WTC11 (cell line): ENCODE measurements at regions not wholly inside any gene's neighbourhood (a gene's known extent, or its start where the extent isn't known, plus 50 kb on each side); places are given as distances from the start of the nearest gene placed in this dataset.

Experiments
- ATAC-seq: fragments of 200-7000 bp; cut with Tn5 transposase; 2 replicates; pipeline ENCODE4 v1.10.0; 2021; ENCODE audit warnings: mild to moderate bottlenecking, moderate library complexity
- CTCF ChIA-PET: fragments of 300-600 bp; sonication (Branson Sonifier 250); formaldehyde crosslinking; loops from one replicate; lab custom pipeline; 2021; ENCODE audit warnings: antibody characterized with exemption; lab: Charles Lee
- POLR2A ChIA-PET: fragments of 350-600 bp; sonication (Branson Sonifier 250); formaldehyde crosslinking; loops from one replicate; lab custom pipeline; 2021; ENCODE audit warnings: antibody characterized with exemption; lab: Charles Lee
- DNase-seq: peaks from one replicate; pipeline ENCODE4 v3.0.0; 2021; ENCODE audit warnings: low spot score
- H3K27ac Mint-ChIP-seq: 2 replicates; pipeline ENCODE4 v1.8.0; 2021; ENCODE audit warnings: mixed read lengths
- H3K27me3 Mint-ChIP-seq: 2 replicates; pipeline ENCODE4 v1.8.0; 2021; ENCODE audit warnings: low read depth, mild to moderate bottlenecking, moderate library complexity, mixed read lengths
- H3K36me3 Mint-ChIP-seq: 2 replicates; pipeline ENCODE4 v1.8.0; 2021; ENCODE audit warnings: mixed read lengths
- H3K4me1 Mint-ChIP-seq: 2 replicates; pipeline ENCODE4 v1.8.0; 2022; ENCODE audit warnings: mixed read lengths
- H3K4me3 Mint-ChIP-seq: 2 replicates; pipeline ENCODE4 v1.8.0; 2021; ENCODE audit warnings: mild to moderate bottlenecking, moderate library complexity, mixed read lengths
- H3K9me3 Mint-ChIP-seq: 2 replicates; pipeline ENCODE4 v1.8.0; 2021; ENCODE audit warnings: mixed read lengths
- CDX4 ChIP-seq: fragments of 250-450 bp; sonication (Bioruptor Pico); IDR thresholded peaks from 2 replicates; pipeline ENCODE4 v1.9.0; 2021; ENCODE audit warnings: moderate library complexity, mild to moderate bottlenecking, inconsistent platforms, borderline replicate concordance
- ELF4 ChIP-seq: sonication (generic); formaldehyde crosslinking; IDR thresholded peaks from 2 replicates; pipeline ENCODE4 v1.8.1; 2022; ENCODE audit warnings: low read depth, mild to moderate bottlenecking, moderate library complexity, missing genetic modification reagents
- FOXK1 ChIP-seq: sonication (generic); formaldehyde crosslinking; IDR thresholded peaks from 2 replicates; pipeline ENCODE4 v1.8.0; 2022; ENCODE audit warnings: mild to moderate bottlenecking, moderate library complexity, missing genetic modification reagents
- FOXP1 ChIP-seq: sonication (generic); formaldehyde crosslinking; IDR thresholded peaks from 2 replicates; pipeline ENCODE4 v1.8.0; 2022; ENCODE audit warnings: missing genetic modification reagents, mild to moderate bottlenecking, moderate library complexity, borderline replicate concordance
- GTF2I ChIP-seq: fragments of 250-450 bp; sonication (Bioruptor Pico); conservative IDR thresholded peaks from 2 replicates; pipeline ENCODE4 v1.4.0; 2021; ENCODE audit warnings: mild to moderate bottlenecking
- JUN ChIP-seq: sonication (generic); formaldehyde crosslinking; IDR thresholded peaks from 2 replicates; pipeline ENCODE4 v1.8.0; 2023; ENCODE audit warnings: mild to moderate bottlenecking, missing genetic modification reagents
- KAT7 ChIP-seq: sonication (generic); formaldehyde crosslinking; IDR thresholded peaks from 2 replicates; pipeline ENCODE4 v1.8.1; 2023; ENCODE audit warnings: missing genetic modification reagents, mild to moderate bottlenecking, borderline replicate concordance
- MXD4 ChIP-seq: fragments of 250-450 bp; sonication (Bioruptor Pico); IDR thresholded peaks from 2 replicates; pipeline ENCODE4 v1.8.0; 2021; ENCODE audit warnings: mild to moderate bottlenecking, moderate library complexity, borderline replicate concordance
- MYBL2 ChIP-seq: sonication (generic); formaldehyde crosslinking; IDR thresholded peaks from 2 replicates; pipeline ENCODE4 v1.8.1; 2023; ENCODE audit warnings: mild to moderate bottlenecking, moderate library complexity, missing genetic modification reagents
- RELA ChIP-seq: sonication (generic); formaldehyde crosslinking; IDR thresholded peaks from 2 replicates; pipeline ENCODE4 v1.8.1; 2022; ENCODE audit warnings: missing genetic modification reagents, mild to moderate bottlenecking, borderline replicate concordance
- SMAD3 ChIP-seq: sonication (generic); formaldehyde crosslinking; IDR thresholded peaks from 2 replicates; pipeline ENCODE4 v1.8.0; 2022; ENCODE audit warnings: missing genetic modification reagents, mild to moderate bottlenecking, borderline replicate concordance
- SMAD4 ChIP-seq: sonication (generic); formaldehyde crosslinking; IDR thresholded peaks from 2 replicates; pipeline ENCODE4 v1.8.0; 2022; ENCODE audit warnings: mild to moderate bottlenecking, missing genetic modification reagents
- SOX15 ChIP-seq: fragments of 250-450 bp; sonication (Bioruptor Pico); IDR thresholded peaks from 2 replicates; pipeline ENCODE4 v1.9.0; 2021; ENCODE audit warnings: mild to moderate bottlenecking
- TCF7 ChIP-seq: sonication (generic); formaldehyde crosslinking; IDR thresholded peaks from 2 replicates; pipeline ENCODE4 v1.8.0; 2022; ENCODE audit warnings: mild to moderate bottlenecking, low read depth, missing genetic modification reagents, moderate library complexity
- TP53 ChIP-seq: sonication (generic); formaldehyde crosslinking; IDR thresholded peaks from 2 replicates; pipeline ENCODE4 v1.8.1; 2023; ENCODE audit warnings: mild to moderate bottlenecking, missing genetic modification reagents
- ZNF121 ChIP-seq: sonication (generic); formaldehyde crosslinking; IDR thresholded peaks from 2 replicates; pipeline ENCODE4 v1.8.0; 2023; ENCODE audit warnings: missing genetic modification reagents
- ZNF219 ChIP-seq: sonication (generic); formaldehyde crosslinking; IDR thresholded peaks from 2 replicates; pipeline ENCODE4 v1.8.0; 2023; ENCODE audit warnings: missing genetic modification reagents, mild to moderate bottlenecking, borderline replicate concordance
- ZNF416 ChIP-seq: fragments of 250-450 bp; sonication (Bioruptor Pico); IDR thresholded peaks from 2 replicates; pipeline ENCODE4 v1.9.0; 2021; ENCODE audit warnings: mild to moderate bottlenecking, inconsistent platforms
- ZNF423 ChIP-seq: fragments of 250-450 bp; sonication (Bioruptor Pico); IDR thresholded peaks from 2 replicates; pipeline ENCODE4 v2.1.2; 2022; ENCODE audit warnings: mild to moderate bottlenecking, moderate library complexity
- TF ChIP-seq, protein P1 (sequence below): sonication (generic); formaldehyde crosslinking; IDR thresholded peaks from 2 replicates; pipeline ENCODE4 v1.8.1; 2023; ENCODE audit warnings: mild to moderate bottlenecking, missing genetic modification reagents
- TF ChIP-seq, protein P2 (sequence below): fragments of 250-450 bp; sonication (Bioruptor Pico); IDR thresholded peaks from 2 replicates; pipeline ENCODE4 v1.9.0; 2021; ENCODE audit warnings: mild to moderate bottlenecking
- TF ChIP-seq, protein P3 (sequence below): sonication (generic); formaldehyde crosslinking; IDR thresholded peaks from 2 replicates; pipeline ENCODE4 v1.8.1; 2022; ENCODE audit warnings: mild to moderate bottlenecking, missing genetic modification reagents, moderate library complexity, borderline replicate concordance
- TF ChIP-seq, protein P4 (sequence below): fragments of 250-450 bp; sonication (Bioruptor Pico); IDR thresholded peaks from 2 replicates; pipeline ENCODE4 v1.9.0; 2021; ENCODE audit warnings: mild to moderate bottlenecking, borderline replicate concordance

DNA sequence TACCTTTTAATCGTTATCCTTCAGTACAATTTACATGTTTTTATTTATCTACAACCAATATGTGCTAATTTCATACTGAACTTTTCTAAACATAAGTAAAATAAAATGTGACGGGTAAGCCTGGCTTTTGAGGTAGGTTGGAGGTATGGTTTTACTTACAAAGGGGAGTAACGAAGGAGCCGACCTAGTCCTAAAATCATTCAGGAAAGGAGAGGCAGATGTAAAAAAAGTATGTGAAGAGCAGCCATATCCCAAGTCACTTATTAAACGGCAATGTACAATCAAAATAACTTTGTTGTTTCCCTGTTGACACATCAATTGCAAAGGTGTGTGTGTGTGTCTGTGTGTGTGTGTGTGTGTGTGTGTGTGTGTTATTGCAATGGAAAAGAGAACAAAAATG is 351.3 kb downstream of the CRPPA start:
- Mint-ChIP-seq H3K27ac (no peak overlapping the region), H3K4me1 (peaks cover 21% of the 10 kb centered on the region), H3K27me3 (peaks cover 21% of the 10 kb centered on the region), H3K36me3 (no peaks in the 10 kb centered on the region), H3K4me3 (no peak overlapping the region), H3K9me3 (no peaks in the 10 kb centered on the region)
- ChIA-PET CTCF (interaction anchor here (1.0 kb wide), 1 partner anchor 349 kb away, joined by 3 read pairs; no protein-coding TSS in a partner anchor), POLR2A (no interaction called here)
- TF ChIP-seq, protein P1, sequence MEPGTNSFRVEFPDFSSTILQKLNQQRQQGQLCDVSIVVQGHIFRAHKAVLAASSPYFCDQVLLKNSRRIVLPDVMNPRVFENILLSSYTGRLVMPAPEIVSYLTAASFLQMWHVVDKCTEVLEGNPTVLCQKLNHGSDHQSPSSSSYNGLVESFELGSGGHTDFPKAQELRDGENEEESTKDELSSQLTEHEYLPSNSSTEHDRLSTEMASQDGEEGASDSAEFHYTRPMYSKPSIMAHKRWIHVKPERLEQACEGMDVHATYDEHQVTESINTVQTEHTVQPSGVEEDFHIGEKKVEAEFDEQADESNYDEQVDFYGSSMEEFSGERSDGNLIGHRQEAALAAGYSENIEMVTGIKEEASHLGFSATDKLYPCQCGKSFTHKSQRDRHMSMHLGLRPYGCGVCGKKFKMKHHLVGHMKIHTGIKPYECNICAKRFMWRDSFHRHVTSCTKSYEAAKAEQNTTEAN (CRISPR knock-in tag) = no peak
- no peak for TF ChIP-seq ZNF423 (CRISPR knock-in tag)
- no peak for TF ChIP-seq FOXP1 (CRISPR knock-in tag)
- TF ChIP-seq RELA = no peak
- no peak for TF ChIP-seq TCF7 (CRISPR knock-in tag)
- no peak for TF ChIP-seq ELF4 (CRISPR knock-in tag)
- TF ChIP-seq SMAD3 = no peak
- TF ChIP-seq SMAD4 = no peak
- no peak for TF ChIP-seq KAT7
- TF ChIP-seq CDX4 (CRISPR knock-in tag) = no peak
- TF ChIP-seq, protein P2, sequence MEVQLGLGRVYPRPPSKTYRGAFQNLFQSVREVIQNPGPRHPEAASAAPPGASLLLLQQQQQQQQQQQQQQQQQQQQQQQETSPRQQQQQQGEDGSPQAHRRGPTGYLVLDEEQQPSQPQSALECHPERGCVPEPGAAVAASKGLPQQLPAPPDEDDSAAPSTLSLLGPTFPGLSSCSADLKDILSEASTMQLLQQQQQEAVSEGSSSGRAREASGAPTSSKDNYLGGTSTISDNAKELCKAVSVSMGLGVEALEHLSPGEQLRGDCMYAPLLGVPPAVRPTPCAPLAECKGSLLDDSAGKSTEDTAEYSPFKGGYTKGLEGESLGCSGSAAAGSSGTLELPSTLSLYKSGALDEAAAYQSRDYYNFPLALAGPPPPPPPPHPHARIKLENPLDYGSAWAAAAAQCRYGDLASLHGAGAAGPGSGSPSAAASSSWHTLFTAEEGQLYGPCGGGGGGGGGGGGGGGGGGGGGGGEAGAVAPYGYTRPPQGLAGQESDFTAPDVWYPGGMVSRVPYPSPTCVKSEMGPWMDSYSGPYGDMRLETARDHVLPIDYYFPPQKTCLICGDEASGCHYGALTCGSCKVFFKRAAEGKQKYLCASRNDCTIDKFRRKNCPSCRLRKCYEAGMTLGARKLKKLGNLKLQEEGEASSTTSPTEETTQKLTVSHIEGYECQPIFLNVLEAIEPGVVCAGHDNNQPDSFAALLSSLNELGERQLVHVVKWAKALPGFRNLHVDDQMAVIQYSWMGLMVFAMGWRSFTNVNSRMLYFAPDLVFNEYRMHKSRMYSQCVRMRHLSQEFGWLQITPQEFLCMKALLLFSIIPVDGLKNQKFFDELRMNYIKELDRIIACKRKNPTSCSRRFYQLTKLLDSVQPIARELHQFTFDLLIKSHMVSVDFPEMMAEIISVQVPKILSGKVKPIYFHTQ (CRISPR knock-in tag) = no peak
- TF ChIP-seq ZNF219 (CRISPR knock-in tag) = no peak
- TF ChIP-seq, protein P3, sequence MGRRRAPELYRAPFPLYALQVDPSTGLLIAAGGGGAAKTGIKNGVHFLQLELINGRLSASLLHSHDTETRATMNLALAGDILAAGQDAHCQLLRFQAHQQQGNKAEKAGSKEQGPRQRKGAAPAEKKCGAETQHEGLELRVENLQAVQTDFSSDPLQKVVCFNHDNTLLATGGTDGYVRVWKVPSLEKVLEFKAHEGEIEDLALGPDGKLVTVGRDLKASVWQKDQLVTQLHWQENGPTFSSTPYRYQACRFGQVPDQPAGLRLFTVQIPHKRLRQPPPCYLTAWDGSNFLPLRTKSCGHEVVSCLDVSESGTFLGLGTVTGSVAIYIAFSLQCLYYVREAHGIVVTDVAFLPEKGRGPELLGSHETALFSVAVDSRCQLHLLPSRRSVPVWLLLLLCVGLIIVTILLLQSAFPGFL (CRISPR knock-in tag) = no peak
- TF ChIP-seq ZNF416 (CRISPR knock-in tag) = no peak
- ATAC-seq (no peak), DNase-seq (no peak)

DNA sequence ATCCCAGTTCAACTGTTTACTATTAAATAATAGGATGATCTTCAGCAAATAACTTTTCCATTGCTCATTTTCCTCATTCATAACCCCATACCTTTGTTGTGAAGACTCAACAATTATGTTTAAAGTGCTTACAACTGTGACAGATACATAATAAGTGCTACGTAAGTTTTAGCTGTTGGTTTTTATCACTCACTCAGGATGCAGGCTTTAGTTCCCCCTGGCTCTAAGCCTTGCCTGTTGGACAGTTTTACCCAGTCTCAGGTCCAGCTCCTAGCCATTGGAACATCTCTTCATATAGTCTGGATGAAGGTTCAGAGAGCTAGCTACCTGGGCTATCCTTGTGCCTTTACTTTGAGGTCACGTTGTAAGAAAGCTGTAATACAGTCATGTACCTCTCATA is 353.2 kb downstream of the CRPPA start:
- DNase-seq (no peak), ATAC-seq (no peak)
- Mint-ChIP-seq H3K4me1 (peaks cover 27% of the 10 kb centered on the region), H3K4me3 (no peak overlapping the region), H3K27ac (no peak overlapping the region), H3K36me3 (no peaks in the 10 kb centered on the region), H3K9me3 (no peaks in the 10 kb centered on the region), H3K27me3 (peaks cover 27% of the 10 kb centered on the region)
- TF ChIP-seq JUN (no peak), TP53 (no peak), MXD4 (CRISPR knock-in tag) (no peak), ZNF219 (CRISPR knock-in tag) (no peak), ZNF121 (CRISPR knock-in tag) (no peak), SOX15 (no peak), FOXK1 (no peak), GTF2I (CRISPR knock-in tag) (no peak), KAT7 (no peak), MYBL2 (CRISPR knock-in tag) (no peak)
- TF ChIP-seq, protein P4, sequence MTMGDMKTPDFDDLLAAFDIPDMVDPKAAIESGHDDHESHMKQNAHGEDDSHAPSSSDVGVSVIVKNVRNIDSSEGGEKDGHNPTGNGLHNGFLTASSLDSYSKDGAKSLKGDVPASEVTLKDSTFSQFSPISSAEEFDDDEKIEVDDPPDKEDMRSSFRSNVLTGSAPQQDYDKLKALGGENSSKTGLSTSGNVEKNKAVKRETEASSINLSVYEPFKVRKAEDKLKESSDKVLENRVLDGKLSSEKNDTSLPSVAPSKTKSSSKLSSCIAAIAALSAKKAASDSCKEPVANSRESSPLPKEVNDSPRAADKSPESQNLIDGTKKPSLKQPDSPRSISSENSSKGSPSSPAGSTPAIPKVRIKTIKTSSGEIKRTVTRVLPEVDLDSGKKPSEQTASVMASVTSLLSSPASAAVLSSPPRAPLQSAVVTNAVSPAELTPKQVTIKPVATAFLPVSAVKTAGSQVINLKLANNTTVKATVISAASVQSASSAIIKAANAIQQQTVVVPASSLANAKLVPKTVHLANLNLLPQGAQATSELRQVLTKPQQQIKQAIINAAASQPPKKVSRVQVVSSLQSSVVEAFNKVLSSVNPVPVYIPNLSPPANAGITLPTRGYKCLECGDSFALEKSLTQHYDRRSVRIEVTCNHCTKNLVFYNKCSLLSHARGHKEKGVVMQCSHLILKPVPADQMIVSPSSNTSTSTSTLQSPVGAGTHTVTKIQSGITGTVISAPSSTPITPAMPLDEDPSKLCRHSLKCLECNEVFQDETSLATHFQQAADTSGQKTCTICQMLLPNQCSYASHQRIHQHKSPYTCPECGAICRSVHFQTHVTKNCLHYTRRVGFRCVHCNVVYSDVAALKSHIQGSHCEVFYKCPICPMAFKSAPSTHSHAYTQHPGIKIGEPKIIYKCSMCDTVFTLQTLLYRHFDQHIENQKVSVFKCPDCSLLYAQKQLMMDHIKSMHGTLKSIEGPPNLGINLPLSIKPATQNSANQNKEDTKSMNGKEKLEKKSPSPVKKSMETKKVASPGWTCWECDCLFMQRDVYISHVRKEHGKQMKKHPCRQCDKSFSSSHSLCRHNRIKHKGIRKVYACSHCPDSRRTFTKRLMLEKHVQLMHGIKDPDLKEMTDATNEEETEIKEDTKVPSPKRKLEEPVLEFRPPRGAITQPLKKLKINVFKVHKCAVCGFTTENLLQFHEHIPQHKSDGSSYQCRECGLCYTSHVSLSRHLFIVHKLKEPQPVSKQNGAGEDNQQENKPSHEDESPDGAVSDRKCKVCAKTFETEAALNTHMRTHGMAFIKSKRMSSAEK (CRISPR knock-in tag) = no peak
- ChIA-PET CTCF (interaction anchor here (1.1 kb wide), 1 partner anchor 10 kb away, joined by 4 read pairs; no protein-coding TSS in a partner anchor), POLR2A (interaction anchor here (0.6 kb wide), 1 partner anchor 1371 kb away, joined by 5 read pairs; no protein-coding TSS in a partner anchor)
